PFSK-1 (cell line): ENCODE measurements at regions not wholly inside any gene's neighbourhood (a gene's known extent, or its start where the extent isn't known, plus 50 kb on each side); places are given as distances from the start of the nearest gene placed in this dataset.

Experiments
- POLR2AphosphoS5 ChIP-seq: IDR thresholded peaks from 2 replicates; pipeline ENCODE4 v1.6.1; 2012; ENCODE audit warnings: low read depth, mild to moderate bottlenecking, control low read depth, low read length, moderate library complexity
- REST ChIP-seq, 2 experiments: IDR thresholded peaks; 2 replicates each; pipeline versions ENCODE4 v1.6.1 to v1.8.0; 2011 to 2012; ENCODE audit warnings: low read depth in 2 of 2, low read length in 2 of 2, control low read depth in 1 of 2, inconsistent platforms in 1 of 2, mild to moderate bottlenecking in 1 of 2, moderate library complexity in 1 of 2; ENCODE audit not compliant: insufficient read depth in 1 of 2
- SIN3A ChIP-seq: IDR thresholded peaks from 2 replicates; pipeline ENCODE4 v1.6.1; 2012; ENCODE audit warnings: mild to moderate bottlenecking, low read length, moderate library complexity, borderline replicate concordance; ENCODE audit not compliant: insufficient read depth

DNA sequence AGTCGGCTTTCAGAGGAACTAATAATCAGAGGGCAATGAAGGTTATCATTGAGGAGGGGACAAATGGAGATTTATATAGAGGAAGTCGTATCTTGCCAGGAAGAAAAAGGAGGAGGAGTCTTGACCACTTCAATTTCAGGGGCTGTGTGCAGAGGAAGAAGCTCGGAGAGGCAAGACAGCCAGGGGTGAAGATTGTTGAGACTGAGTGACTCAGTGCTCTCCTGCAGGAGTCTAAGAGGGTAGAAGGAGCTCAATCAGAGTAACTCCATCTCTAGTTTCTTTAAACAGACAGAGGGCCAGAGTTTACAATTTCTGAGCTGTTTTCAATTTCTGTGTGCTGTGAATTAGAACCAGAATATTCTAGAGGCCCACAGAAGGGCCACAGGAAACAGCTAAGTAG lies 439.3 kb upstream of the PRICKLE1 start:
- TF ChIP-seq POLR2AphosphoS5: no peak
- no peak for TF ChIP-seq REST (IDR thresholded peaks at IDR 0.05; ENCODE audit: insufficient read depth in 1 of 2, low read depth in 2 of 2, low read length in 2 of 2)
- TF ChIP-seq SIN3A: no peak
